ENCODE measurements at regions not wholly inside any gene's neighbourhood (a gene's known extent, or its start where the extent isn't known, plus 50 kb on each side); places are given as distances from the start of the nearest gene placed in this dataset.

- no peak for DNase-seq
These were observed 484.0 kb upstream of the TGFBR2 start for GRCh38 chr3:30122359-30122758.

GRCh38 chr3:30123224-30123623, 483.2 kb upstream of the TGFBR2 start:
- DNase-seq = no peak

GRCh38 chr3:30123755-30124154, 482.6 kb upstream of the TGFBR2 start:
- DNase-seq = no peak

- no peak for DNase-seq
These were observed 481.7 kb upstream of the TGFBR2 start for GRCh38 chr3:30124435-30125370.

GRCh38 chr3:30129765-30130164, 476.6 kb upstream of the TGFBR2 start:
- no peak for DNase-seq

- no peak for DNase-seq
These were observed 476.0 kb upstream of the TGFBR2 start for GRCh38 chr3:30130391-30130790.

- DNase-seq = no peak
These were observed 475.2 kb upstream of the TGFBR2 start for GRCh38 chr3:30131191-30131590.

GRCh38 chr3:30135190-30135589, 471.2 kb upstream of the TGFBR2 start:
- DNase-seq = no peak

GRCh38 chr3:30139283-30139682, 467.1 kb upstream of the TGFBR2 start:
- no peak for DNase-seq

GRCh38 chr3:30140356-30141075, 465.9 kb upstream of the TGFBR2 start:
- no peak for DNase-seq

- no peak for DNase-seq
These were observed 465.2 kb upstream of the TGFBR2 start for GRCh38 chr3:30141178-30141581.

GRCh38 chr3:30141927-30142326, 464.5 kb upstream of the TGFBR2 start:
- DNase-seq = no peak

GRCh38 chr3:30142946-30143345, 463.5 kb upstream of the TGFBR2 start:
- DNase-seq = no peak

GRCh38 chr3:30145281-30145680, 461.1 kb upstream of the TGFBR2 start:
- no peak for DNase-seq

- DNase-seq = no peak
These were observed 459.4 kb upstream of the TGFBR2 start for GRCh38 chr3:30146978-30147377.

- no peak for DNase-seq
These were observed 451.5 kb upstream of the TGFBR2 start for GRCh38 chr3:30154853-30155252.

- no peak for DNase-seq
These were observed 450.6 kb upstream of the TGFBR2 start for GRCh38 chr3:30155755-30156154.

- DNase-seq = no peak
These were observed 449.6 kb upstream of the TGFBR2 start for GRCh38 chr3:30156586-30157498.

- DNase-seq = no peak
These were observed 445.0 kb upstream of the TGFBR2 start for GRCh38 chr3:30161375-30161774.

- no peak for DNase-seq
These were observed 443.8 kb upstream of the TGFBR2 start for GRCh38 chr3:30162579-30162978.

- no peak for DNase-seq
These were observed 439.9 kb upstream of the TGFBR2 start for GRCh38 chr3:30166535-30166934.

GRCh38 chr3:30167541-30168011, 438.8 kb upstream of the TGFBR2 start:
- no peak for DNase-seq

- no peak for DNase-seq
These were observed 436.9 kb upstream of the TGFBR2 start for GRCh38 chr3:30169487-30169886.

Measured in activated CD4-positive, alpha-beta T cell treated with anti-CD3 and anti-CD28 coated beads, Interleukin-2, amount 50 U/mL, for 48 hours (primary cell).